ENCODE measurements at regions not wholly inside any gene's neighbourhood (a gene's known extent, or its start where the extent isn't known, plus 50 kb on each side); places are given as distances from the start of the nearest gene placed in this dataset.

- Histone ChIP-seq H3K4me3 (replicated peaks in 1 of 3) (no peak overlapping the region), H3K9me3 (no peaks in the 10 kb centered on the region), H3K27me3 (no peaks in the 10 kb centered on the region), H3K36me3 (no peaks in the 10 kb centered on the region), H3K27ac (no peak overlapping the region), H3K4me1 (no peaks in the 10 kb centered on the region)
- no peak for TF ChIP-seq CTCF (IDR thresholded peaks at IDR 0.05)
- no peak for TF ChIP-seq POLR2A (IDR thresholded peaks at IDR 0.05)
- 72 to 73% methylated on average over 8 of the region's 8 CpGs for WGBS, 2 donors
- intact Hi-C loops (cut with DNase I), result no loop called here
- DNase-seq, result no peak
Measured at GRCh38 chr10:131433568-131433967, 122.0 kb upstream of the TCERG1L start.

DNA sequence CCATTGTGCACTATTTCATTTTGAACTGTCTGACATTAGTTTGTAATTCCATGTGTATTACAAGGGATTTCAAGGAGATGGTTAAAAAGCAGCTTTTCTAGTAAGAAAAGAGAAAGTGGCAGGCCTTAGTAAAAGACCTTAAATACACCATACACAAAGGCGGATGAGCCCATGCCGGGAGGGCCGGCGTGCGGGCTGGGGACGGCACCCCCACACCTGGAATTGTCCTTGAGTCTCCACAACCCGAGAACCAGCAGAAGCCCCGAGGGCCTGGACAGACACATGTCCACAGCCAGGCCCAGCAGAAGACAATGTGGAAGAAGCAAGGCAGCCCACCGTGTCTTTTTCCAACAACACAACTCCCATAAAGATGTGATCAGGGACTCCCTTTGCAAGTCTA, 123.7 kb upstream of the TCERG1L start:
- Histone ChIP-seq H3K4me3 (replicated peaks in 1 of 3) (no peak overlapping the region), H3K4me1 (no peaks in the 10 kb centered on the region), H3K27me3 (no peaks in the 10 kb centered on the region), H3K36me3 (no peaks in the 10 kb centered on the region), H3K27ac (no peak overlapping the region), H3K9me3 (no peaks in the 10 kb centered on the region)
- no peak for TF ChIP-seq CTCF (IDR thresholded peaks at IDR 0.05)
- TF ChIP-seq POLR2A (IDR thresholded peaks at IDR 0.05), result no peak
- intact Hi-C loops (cut with DNase I), result no loop called here
- 82 to 88% methylated on average over 9 of the region's 9 CpGs for WGBS, 2 donors
- DNase-seq, result no peak

DNA sequence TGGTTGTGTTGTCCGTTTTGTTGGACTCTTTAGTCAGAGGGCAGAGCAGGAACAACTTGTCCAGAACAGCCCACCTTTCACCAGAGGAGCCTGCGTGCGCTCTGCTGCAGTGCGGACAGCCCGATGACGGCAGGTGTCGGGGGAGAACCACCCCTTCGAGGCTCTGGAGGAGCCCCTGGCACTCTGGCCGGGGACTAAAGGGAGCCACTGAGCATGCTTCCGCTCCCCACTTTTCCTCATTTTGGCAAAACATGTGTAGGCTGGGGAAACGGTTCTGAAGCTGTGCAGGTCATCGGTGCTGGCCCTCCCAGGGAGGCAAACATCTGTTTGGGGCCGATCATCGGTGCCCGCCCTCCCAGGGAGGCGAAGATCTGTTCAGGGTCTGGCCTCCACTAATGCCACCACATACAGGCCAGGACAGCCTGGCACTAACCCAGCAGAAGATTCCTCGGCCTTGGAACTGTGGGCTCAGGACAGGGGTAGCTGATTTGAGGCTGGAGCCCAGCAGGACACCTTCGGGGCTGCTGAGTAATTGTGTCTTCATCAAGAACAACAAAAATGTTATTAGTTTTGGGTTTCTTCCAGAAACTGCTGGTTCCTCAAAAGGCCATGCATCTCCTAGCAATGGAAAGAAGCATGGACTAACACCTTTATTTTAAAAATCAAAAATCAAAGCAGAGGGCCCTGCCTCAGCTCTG, 124.4 kb upstream of the TCERG1L start:
- Histone ChIP-seq H3K4me3 (replicated peaks in 1 of 3) (no peak overlapping the region), H3K27ac (no peak overlapping the region), H3K9me3 (no peaks in the 10 kb centered on the region), H3K27me3 (no peaks in the 10 kb centered on the region), H3K36me3 (no peaks in the 10 kb centered on the region), H3K4me1 (no peaks in the 10 kb centered on the region)
- DNase-seq, result no peak
- intact Hi-C loops (cut with DNase I), result no loop called here
- TF ChIP-seq POLR2A (IDR thresholded peaks at IDR 0.05) (no peak), CTCF (IDR thresholded peaks at IDR 0.05) (no peak)
- 62 to 79% methylated on average over 14 to 18 of the region's 18 CpGs for WGBS, 2 donors

- H3K27ac ChIP-seq, result no peak overlapping the region
- no peak overlapping the region for H3K4me3 ChIP-seq (replicated peaks in 1 of 3)
- no peaks in the 10 kb centered on the region for H3K4me1 ChIP-seq
- TF ChIP-seq POLR2A (IDR thresholded peaks at IDR 0.05) (no peak), CTCF (IDR thresholded peaks at IDR 0.05) (no peak)
- H3K36me3 ChIP-seq, result no peaks in the 10 kb centered on the region
- no peaks in the 10 kb centered on the region for H3K27me3 ChIP-seq
- no peak for DNase-seq
- H3K9me3 ChIP-seq, result no peaks in the 10 kb centered on the region
- 69 to 73% methylated on average over 4 of the region's 4 CpGs for WGBS, 2 donors
- intact Hi-C loops (cut with DNase I), result no loop called here
Measured at GRCh38 chr10:131436458-131436857, 124.9 kb upstream of the TCERG1L start.

GRCh38 chr10:131437556-131438475, 126.3 kb upstream of the TCERG1L start:
- TF ChIP-seq CTCF (IDR thresholded peaks at IDR 0.05), result no peak
- TF ChIP-seq POLR2A (IDR thresholded peaks at IDR 0.05), result no peak
- Histone ChIP-seq H3K27ac (no peak overlapping the region), H3K4me3 (replicated peaks in 1 of 3) (no peak overlapping the region), H3K36me3 (no peaks in the 10 kb centered on the region), H3K4me1 (no peaks in the 10 kb centered on the region), H3K9me3 (no peaks in the 10 kb centered on the region), H3K27me3 (no peaks in the 10 kb centered on the region)
- 81 to 83% methylated on average over 7 to 8 of the region's 13 CpGs for WGBS, 2 donors
- intact Hi-C loops (cut with DNase I), result no loop called here
- DNase-seq, result no peak

Data from thyroid gland (tissue), 4 donors.